Stimulated activated CD4-positive, alpha-beta T cell treated with anti-CD3 and anti-CD28 coated beads, TNF-alpha, amount 100 ng/mL, for 48 hours (primary cell): ENCODE measurements at regions not wholly inside any gene's neighbourhood (a gene's known extent, or its start where the extent isn't known, plus 50 kb on each side); places are given as distances from the start of the nearest gene placed in this dataset.

Source experiments
- DNase-seq, 3 donors: peaks; one replicate each; pipeline ENCODE4 v3.0.0-alpha.2; 2020; ENCODE audit warnings: low read depth in 3 of 3

DNA sequence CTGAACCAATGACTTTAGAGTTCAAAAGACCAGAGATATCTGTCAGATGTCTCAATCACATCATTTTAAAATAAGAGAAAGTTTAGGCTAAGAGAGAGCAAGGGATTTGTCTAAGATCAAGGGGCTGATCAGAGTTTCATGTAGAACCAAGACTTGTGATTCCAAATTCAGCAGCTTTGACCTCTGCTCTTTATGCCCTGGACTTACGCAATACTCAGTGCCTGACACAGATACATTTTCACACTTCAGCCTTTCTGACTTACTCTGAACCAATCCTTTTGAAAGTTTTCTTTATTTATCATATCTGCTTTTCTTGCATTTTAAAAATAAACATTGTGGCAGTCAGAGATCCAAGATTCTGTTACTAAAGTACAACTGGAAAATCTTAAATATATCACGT is 428.0 kb downstream of the PLPP3 start:
- DNase-seq = no peak

DNA sequence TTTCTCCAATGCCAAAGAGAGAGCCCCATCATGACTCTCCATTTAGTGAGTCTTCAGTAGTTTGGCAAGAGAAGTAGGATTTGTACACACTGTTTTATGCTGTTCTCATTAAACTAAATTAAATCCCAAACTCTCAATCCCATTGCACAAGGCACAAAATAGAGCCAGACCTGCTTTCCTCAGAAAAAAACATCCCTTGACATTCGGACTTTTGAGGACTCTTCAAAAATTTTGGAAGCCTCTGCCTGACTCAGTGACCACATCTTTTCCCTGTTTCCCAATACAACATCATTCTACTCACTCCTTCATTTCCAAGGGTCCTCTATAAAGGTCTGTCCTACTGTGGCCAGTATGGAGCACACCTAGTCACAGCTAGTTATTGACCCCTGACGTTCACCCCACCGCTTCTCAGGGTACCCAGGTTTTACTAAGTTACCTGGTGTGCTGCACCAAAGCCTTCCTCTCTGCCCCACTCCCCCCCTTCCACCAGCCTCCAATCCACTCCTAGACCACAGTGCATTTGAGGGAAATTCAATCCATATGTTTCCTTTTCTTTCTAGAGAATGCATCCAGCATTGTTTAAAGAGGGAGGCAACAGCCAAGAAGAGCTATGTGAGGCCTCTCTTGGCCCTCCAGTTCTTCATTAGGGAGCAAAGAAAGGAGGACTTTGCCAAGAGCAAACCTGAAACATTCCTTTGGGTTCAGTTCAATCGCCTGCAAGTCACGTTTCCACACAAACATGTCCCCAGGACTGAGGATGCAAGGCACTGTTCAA is 428.7 kb downstream of the PLPP3 start:
- no peak for DNase-seq

DNA sequence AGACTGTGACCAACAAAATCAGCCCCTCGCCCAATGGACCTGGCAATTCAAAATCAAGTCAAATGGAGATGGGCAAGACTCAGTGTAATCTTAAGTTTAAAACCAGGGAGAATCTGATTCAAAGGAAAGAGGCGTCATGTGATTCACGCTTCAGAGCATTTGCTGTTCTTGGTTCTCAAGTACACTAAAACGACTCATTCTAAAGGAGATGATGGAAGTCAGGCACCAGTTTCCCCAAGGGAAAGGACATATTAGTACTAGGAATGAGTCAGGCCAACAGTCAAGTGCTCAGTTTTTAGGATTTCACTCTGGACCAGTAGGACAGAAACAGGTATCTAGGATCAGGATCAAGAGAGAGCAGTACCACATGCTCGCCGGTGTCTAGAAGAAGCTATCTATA is 429.6 kb downstream of the PLPP3 start:
- no peak for DNase-seq

DNA sequence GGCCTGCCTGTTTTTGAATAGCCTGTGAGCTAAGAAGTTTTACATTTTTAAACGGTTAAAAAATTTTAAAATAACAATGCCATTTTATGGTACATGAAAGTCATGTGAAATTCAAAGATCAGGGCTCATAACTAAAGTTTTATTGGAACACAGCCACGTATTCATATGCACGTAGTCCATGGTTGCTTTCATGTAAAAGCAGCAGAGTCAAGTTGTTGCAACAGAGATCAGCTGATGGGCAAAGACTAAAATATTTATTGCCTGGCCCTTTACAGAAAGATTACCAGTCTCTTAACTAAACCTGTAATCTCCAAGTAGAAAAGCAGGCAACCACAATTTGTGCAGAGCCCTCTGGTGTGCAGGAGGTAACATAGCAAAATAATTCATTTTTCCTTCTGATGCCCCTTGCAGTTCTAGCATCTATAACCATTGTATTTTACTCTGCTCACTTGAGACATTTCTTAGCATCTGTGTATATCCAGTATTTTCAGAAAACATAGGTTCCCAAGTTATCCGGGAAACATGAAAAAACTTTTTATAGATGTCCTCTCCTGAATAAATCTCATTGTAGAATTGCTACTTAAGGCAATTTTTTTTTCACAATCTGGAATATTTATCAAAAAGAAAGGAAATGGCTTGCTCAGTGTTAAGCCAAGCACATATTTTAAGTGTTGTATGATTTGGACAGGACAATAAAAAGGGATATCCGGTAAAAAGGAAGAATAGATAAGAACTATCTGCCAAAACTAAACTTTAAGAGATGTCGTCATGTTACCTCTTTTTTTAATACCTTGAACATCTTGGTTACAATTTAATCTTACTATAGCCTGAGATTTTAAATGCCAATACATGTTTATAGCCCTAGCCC is 430.8 kb downstream of the PLPP3 start:
- DNase-seq = no peak

- DNase-seq = no peak
Observed at GRCh38 chr1:56147459-56147858, 431.9 kb downstream of the PLPP3 start.

- DNase-seq = no peak
Observed at GRCh38 chr1:56147034-56147433, 432.3 kb downstream of the PLPP3 start.

GRCh38 chr1:56146449-56146848 is 432.9 kb downstream of the PLPP3 start:
- no peak for DNase-seq

DNA sequence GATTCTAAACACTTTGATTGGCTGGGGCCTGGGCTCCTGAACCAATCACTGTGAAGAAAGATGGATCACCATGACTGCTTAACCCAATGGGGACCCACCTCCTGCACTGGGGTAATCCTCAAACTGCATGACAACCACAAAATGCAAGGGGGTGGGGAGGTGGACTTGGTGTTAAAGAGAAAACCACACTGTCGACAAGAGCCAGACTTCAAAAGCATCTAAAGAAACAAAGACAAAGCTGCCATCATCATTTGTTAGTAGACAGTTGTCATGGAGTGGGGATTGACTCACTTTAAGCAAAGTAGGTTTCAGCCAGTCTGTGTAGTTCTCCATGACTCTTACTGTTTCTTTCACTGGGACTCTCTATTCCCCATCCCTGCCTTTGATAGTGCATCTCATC is 433.8 kb downstream of the PLPP3 start:
- no peak for DNase-seq

- DNase-seq = no peak
Observed at GRCh38 chr1:56142301-56142700, 437.1 kb downstream of the PLPP3 start.

- no peak for DNase-seq
Observed at GRCh38 chr1:56139836-56140235, 439.5 kb downstream of the PLPP3 start.

DNA sequence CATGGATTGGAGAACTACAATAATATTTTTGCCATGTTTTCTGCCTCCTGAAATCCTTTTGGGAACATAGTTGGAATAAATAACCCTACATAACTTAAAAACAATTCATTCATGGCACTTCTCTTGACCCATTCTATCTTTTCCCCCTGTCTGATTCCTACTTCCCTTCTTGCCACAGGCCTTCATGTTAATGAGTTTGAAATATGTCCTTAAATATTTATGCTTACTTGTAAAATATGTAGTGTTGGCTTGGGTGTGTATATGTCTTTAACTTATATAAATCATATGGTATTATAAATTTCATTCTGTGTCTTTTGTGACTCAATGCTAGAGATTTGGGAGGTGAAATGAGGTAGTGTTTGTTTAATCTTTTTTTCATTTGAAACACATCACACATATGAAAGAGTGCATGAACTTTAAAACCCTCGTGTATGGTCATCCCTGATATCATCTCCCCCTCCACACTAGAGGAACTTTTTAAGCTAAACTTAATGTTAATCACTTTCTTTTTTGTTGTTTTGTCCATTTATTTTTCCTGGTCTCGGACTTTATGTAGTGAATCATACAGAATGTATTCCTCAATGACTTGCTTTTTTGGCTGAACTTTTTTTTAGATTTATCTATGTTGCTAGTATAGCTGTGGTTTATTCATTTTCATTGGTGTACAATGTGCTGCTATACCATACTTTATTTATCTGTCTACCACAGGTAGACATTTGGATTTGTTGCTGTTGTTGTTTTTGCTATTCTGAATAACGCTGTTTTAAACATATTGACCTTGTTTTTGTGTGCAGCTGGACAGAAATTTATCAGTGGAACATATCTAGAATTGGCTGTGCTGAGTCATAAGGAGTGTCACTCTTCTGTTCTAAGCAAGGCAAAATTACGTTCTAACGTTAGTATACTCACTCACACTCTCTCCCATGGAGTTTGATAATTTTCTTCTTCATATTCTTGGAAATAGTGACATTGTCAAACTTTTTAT is 441.6 kb downstream of the PLPP3 start:
- DNase-seq = no peak

DNA sequence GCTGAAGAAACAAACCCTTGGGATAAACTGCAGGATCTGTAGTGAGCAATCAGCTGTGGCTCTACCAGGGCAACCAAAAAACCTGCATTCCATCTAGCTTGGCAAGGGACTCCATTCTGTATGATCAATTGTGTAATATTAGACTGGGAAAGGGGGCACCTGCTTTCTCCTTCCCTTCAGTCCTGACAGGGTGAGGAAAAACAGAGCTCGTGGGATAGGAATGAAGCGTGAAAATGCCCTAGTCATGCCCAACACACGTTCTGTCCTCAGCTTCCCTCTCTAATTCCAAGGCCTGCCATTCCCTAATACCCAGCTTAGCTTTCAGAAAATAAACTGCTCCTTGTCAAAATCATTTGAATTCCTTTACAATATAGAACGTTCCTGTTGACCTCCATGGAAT is 442.3 kb downstream of the PLPP3 start:
- DNase-seq = no peak

- no peak for DNase-seq
Observed at GRCh38 chr1:56135864-56136147, 443.6 kb downstream of the PLPP3 start.

DNA sequence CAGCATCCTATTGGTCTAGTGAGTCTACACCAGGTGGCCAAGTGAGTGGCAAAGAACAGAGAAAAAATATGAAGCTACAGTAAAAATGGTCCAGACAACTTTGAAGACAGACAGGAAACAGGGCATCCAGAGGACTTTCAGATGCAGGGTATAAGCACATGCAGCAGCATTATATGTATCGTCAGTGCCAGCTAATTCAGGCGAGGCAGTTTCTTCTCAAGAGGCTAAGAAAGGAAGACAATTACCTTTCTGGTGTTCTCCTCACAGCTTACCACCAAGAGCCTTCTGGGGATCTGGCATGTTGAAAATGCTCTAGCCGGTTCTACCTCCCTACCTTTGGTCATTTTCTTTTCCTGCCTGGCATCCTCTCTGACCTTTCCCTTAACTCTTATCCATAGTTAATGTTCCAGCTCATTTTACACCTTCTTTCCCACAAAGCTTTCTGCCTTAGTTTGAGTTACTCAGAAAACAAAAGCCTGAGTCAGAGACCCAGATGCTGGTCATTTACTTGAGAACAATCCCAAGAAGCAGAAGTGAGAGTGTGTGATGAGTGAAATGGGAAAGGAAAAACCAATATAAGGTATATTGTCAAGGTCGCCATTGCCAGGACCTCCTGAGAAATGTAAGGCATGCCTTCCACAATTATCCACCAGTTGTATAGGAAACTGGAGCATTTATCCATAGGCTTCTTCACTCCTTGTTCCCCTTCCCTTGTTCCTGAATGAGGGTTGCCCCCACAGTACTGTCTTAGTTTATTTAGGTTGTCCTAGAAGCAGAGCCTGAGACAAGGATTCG is 444.1 kb downstream of the PLPP3 start:
- DNase-seq = no peak

- no peak for DNase-seq
Observed at GRCh38 chr1:56133522-56134472, 445.6 kb downstream of the PLPP3 start.

DNA sequence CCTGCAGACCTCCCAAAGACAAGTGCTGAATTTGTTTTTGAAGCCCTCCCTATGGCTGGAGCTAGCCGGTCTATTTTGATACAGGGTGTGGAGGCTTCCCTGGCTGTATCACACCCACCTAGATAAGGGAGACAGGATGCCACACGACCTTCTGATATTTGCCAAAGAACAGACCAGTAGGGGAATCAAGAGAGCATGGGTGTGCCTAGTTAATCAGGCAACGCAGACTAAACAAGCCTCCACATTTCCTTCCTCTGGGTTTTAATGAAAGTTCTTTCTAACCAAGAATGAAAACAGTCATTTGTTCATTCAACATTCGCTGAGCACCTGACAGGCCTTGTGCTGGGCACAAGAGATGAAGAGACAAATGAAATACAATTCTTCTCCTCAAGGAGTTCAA is 446.8 kb downstream of the PLPP3 start:
- DNase-seq = no peak

GRCh38 chr1:56129837-56130236 is 449.5 kb downstream of the PLPP3 start:
- DNase-seq = no peak

GRCh38 chr1:56125316-56125715 is 454.0 kb downstream of the PLPP3 start:
- no peak for DNase-seq

DNA sequence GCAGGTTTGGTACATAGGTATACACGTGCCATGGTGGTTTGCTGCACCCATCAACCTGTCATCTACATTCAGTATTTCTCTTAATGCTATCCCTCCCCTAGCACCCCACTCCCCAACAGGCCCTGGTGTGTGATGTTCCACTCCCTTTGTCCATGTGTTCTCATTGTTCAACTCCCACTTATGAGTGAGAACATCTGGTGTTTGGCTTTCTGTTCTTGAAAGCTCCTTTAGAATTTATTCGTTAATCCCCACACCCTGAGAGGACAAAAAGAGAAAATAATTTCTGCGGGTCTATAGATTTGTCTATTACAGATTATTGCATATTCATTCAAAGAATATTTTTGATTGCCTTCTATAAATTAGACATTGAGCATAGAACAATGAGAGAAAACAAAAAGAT is 455.5 kb downstream of the PLPP3 start:
- no peak for DNase-seq

- DNase-seq = no peak
Observed at GRCh38 chr1:56123421-56123820, 455.9 kb downstream of the PLPP3 start.
